ENCODE measurements at regions not wholly inside any gene's neighbourhood (a gene's known extent, or its start where the extent isn't known, plus 50 kb on each side); places are given as distances from the start of the nearest gene placed in this dataset.
"Not testable (repeated sequence)": the region's sequence is repeated elsewhere in the genome, so short reads cannot be mapped to it uniquely, and the experiment has no call there.

- no peak for DNase-seq
These were observed 252.1 kb upstream of the CCNG1 start for GRCh38 chr5:163185315-163185714.

- no peak for DNase-seq
These were observed 248.3 kb upstream of the CCNG1 start for GRCh38 chr5:163189023-163189553.

- no peak for DNase-seq
These were observed 247.1 kb upstream of the CCNG1 start for GRCh38 chr5:163190283-163190682.

GRCh38 chr5:163190784-163191183 is 246.6 kb upstream of the CCNG1 start:
- no peak for DNase-seq

- no peak for DNase-seq
These were observed 243.5 kb upstream of the CCNG1 start for GRCh38 chr5:163193886-163194285.

GRCh38 chr5:163205645-163206044 is 231.8 kb upstream of the CCNG1 start:
- no peak for DNase-seq

GRCh38 chr5:163221581-163221980 is 215.8 kb upstream of the CCNG1 start:
- no peak for DNase-seq

- DNase-seq: no peak
These were observed 214.4 kb upstream of the CCNG1 start for GRCh38 chr5:163222982-163223381.

GRCh38 chr5:163244445-163244987 is 192.9 kb upstream of the CCNG1 start:
- no peak for DNase-seq

- no peak for DNase-seq
These were observed 191.8 kb upstream of the CCNG1 start for GRCh38 chr5:163245584-163245983.

GRCh38 chr5:163248333-163248732 is 189.1 kb upstream of the CCNG1 start:
- no peak for DNase-seq

- DNase-seq: no peak
These were observed 188.5 kb upstream of the CCNG1 start for GRCh38 chr5:163248871-163249270.

GRCh38 chr5:163252950-163253349 is 184.4 kb upstream of the CCNG1 start:
- DNase-seq: no peak

- DNase-seq: no peak
These were observed 177.9 kb upstream of the CCNG1 start for GRCh38 chr5:163259495-163259894.

GRCh38 chr5:163260471-163260870 is 176.9 kb upstream of the CCNG1 start:
- DNase-seq: no peak

GRCh38 chr5:163260961-163261360 is 176.4 kb upstream of the CCNG1 start:
- DNase-seq: no peak

- no peak for DNase-seq
These were observed 175.6 kb upstream of the CCNG1 start for GRCh38 chr5:163261647-163262269.

GRCh38 chr5:163266249-163266648 is 171.1 kb upstream of the CCNG1 start:
- not testable (repeated sequence) for DNase-seq

- no peak for DNase-seq
These were observed 167.8 kb upstream of the CCNG1 start for GRCh38 chr5:163269624-163270023.

- DNase-seq: no peak
These were observed 160.9 kb upstream of the CCNG1 start for GRCh38 chr5:163276466-163276865.

- DNase-seq: not testable (repeated sequence)
These were observed 156.5 kb upstream of the CCNG1 start for GRCh38 chr5:163280897-163281296.

GRCh38 chr5:163281512-163281911 is 155.9 kb upstream of the CCNG1 start:
- DNase-seq: no peak

- no peak for DNase-seq
These were observed 143.6 kb upstream of the CCNG1 start for GRCh38 chr5:163293836-163294235.

GRCh38 chr5:163303718-163304117 is 133.7 kb upstream of the CCNG1 start:
- DNase-seq: no peak

GRCh38 chr5:163305655-163306054 is 131.7 kb upstream of the CCNG1 start:
- no peak for DNase-seq
